Loucy (cell line): ENCODE measurements at regions not wholly inside any gene's neighbourhood (a gene's known extent, or its start where the extent isn't known, plus 50 kb on each side); places are given as distances from the start of the nearest gene placed in this dataset.

ENCODE experiments used
- H2AFZ ChIP-seq: fragments of 200-600 bp; sonication (generic); 2 replicates; pipeline ENCODE4 v1.6.0; 2016; ENCODE audit warnings: antibody characterized with exemption, mild to moderate bottlenecking, low read length, moderate library complexity
- H3F3A ChIP-seq: fragments of 200-600 bp; 2 replicates; pipeline ENCODE4 v1.6.0; 2016; ENCODE audit warnings: antibody characterized with exemption, low read depth, mild to moderate bottlenecking
- H3K27me3 ChIP-seq: fragments of 200-600 bp; sonication (generic); 2 replicates; pipeline ENCODE4 v1.6.1; 2014; ENCODE audit warnings: low read length, mild to moderate bottlenecking; ENCODE audit not compliant: insufficient read depth, poor library complexity, severe bottlenecking
- H3K36me3 ChIP-seq: fragments of 200-600 bp; sonication (generic); 2 replicates; pipeline ENCODE4 v1.6.1; 2016; ENCODE audit warnings: low read length; ENCODE audit not compliant: insufficient read depth
- H3K4me1 ChIP-seq: fragments of 200-600 bp; sonication (generic); 2 replicates; pipeline ENCODE4 v1.5.1; 2014; ENCODE audit warnings: low read length, mild to moderate bottlenecking; ENCODE audit not compliant: insufficient read depth, poor library complexity, severe bottlenecking
- H3K4me2 ChIP-seq: fragments of 200-600 bp; sonication (generic); 2 replicates; pipeline ENCODE4 v1.6.0; 2014; ENCODE audit warnings: antibody characterized with exemption, low read length, low read depth, mild to moderate bottlenecking; ENCODE audit not compliant: poor library complexity, severe bottlenecking
- H3K4me3 ChIP-seq: fragments of 200-600 bp; sonication (generic); 2 replicates; pipeline ENCODE4 v1.5.1; 2014; ENCODE audit warnings: low read length, mild to moderate bottlenecking, mixed read lengths; ENCODE audit not compliant: poor library complexity, severe bottlenecking
- H3K79me2 ChIP-seq: fragments of 200-600 bp; sonication (generic); 2 replicates; pipeline ENCODE4 v1.6.1; 2014; ENCODE audit warnings: low read length; ENCODE audit not compliant: insufficient read depth
- H3K9ac ChIP-seq: fragments of 200-600 bp; sonication (generic); 2 replicates; pipeline ENCODE4 v1.6.0; 2014; ENCODE audit warnings: mild to moderate bottlenecking, low read depth, low read length, moderate library complexity; ENCODE audit not compliant: poor library complexity, severe bottlenecking
- H3K9me2 ChIP-seq: fragments of 200-600 bp; sonication (generic); replicated peaks from 2 replicates; pipeline ENCODE4 v1.6.1; 2016; ENCODE audit warnings: low read depth, low read length, mixed read lengths
- H3K9me3 ChIP-seq: fragments of 200-600 bp; sonication (generic); 2 replicates; pipeline ENCODE4 v1.6.1; 2014; ENCODE audit warnings: mild to moderate bottlenecking, antibody characterized with exemption, low read length, low read depth; ENCODE audit not compliant: insufficient read depth
- H4K20me1 ChIP-seq: fragments of 200-600 bp; sonication (generic); 2 replicates; pipeline ENCODE4 v1.6.0; 2014; ENCODE audit warnings: antibody characterized with exemption, low read length, mild to moderate bottlenecking; ENCODE audit not compliant: insufficient read depth, poor library complexity, severe bottlenecking
- CTCF ChIP-seq: fragments of 200-600 bp; sonication (generic); conservative IDR thresholded peaks from 2 replicates; pipeline ENCODE4 v1.5.1; 2014; ENCODE audit warnings: mild to moderate bottlenecking, antibody characterized with exemption, low read length
- EZH2phosphoT487 ChIP-seq: fragments of 200-600 bp; IDR thresholded peaks from 2 replicates; pipeline ENCODE4 v1.6.1; 2018; ENCODE audit warnings: antibody characterized with exemption, mild to moderate bottlenecking, moderate library complexity, borderline replicate concordance

- no peaks in the 10 kb centered on the region for H3K36me3 ChIP-seq
- H3K9ac ChIP-seq = no peak overlapping the region
- H3K27me3 ChIP-seq = no peaks in the 10 kb centered on the region
- no peaks in the 10 kb centered on the region for H3F3A ChIP-seq
- TF ChIP-seq CTCF = no peak
- no peak for TF ChIP-seq EZH2phosphoT487
- H3K9me3 ChIP-seq = no peaks in the 10 kb centered on the region
- H3K79me2 ChIP-seq = no peaks in the 10 kb centered on the region
- no peak overlapping the region for H2AFZ ChIP-seq
- no peaks in the 10 kb centered on the region for H3K9me2 ChIP-seq
- H4K20me1 ChIP-seq = no peaks in the 10 kb centered on the region
- H3K4me1 ChIP-seq = no peaks in the 10 kb centered on the region
- H3K4me2 ChIP-seq = no peak overlapping the region
- H3K4me3 ChIP-seq = no peak overlapping the region
Measured at GRCh38 chr5:168204165-168204564, 87.3 kb upstream of the WWC1 start.

GRCh38 chr5:168207450-168208029, 83.9 kb upstream of the WWC1 start:
- H4K20me1 ChIP-seq = no peaks in the 10 kb centered on the region
- no peaks in the 10 kb centered on the region for H3K79me2 ChIP-seq
- no peaks in the 10 kb centered on the region for H3K27me3 ChIP-seq
- H3K9ac ChIP-seq = no peak overlapping the region
- no peak overlapping the region for H3K4me2 ChIP-seq
- no peaks in the 10 kb centered on the region for H3K9me3 ChIP-seq
- TF ChIP-seq CTCF = no peak
- TF ChIP-seq EZH2phosphoT487 = no peak
- H3K4me3 ChIP-seq = no peak overlapping the region
- H3K9me2 ChIP-seq = no peaks in the 10 kb centered on the region
- no peaks in the 10 kb centered on the region for H3K36me3 ChIP-seq
- H2AFZ ChIP-seq = no peak overlapping the region
- no peaks in the 10 kb centered on the region for H3F3A ChIP-seq
- H3K4me1 ChIP-seq = no peaks in the 10 kb centered on the region

- Histone ChIP-seq H3K79me2 (no peaks in the 10 kb centered on the region), H3K36me3 (no peaks in the 10 kb centered on the region), H3K9me3 (no peaks in the 10 kb centered on the region), H2AFZ (no peak overlapping the region), H3F3A (no peaks in the 10 kb centered on the region), H3K27me3 (no peaks in the 10 kb centered on the region), H3K4me2 (no peak overlapping the region), H3K4me3 (no peak overlapping the region), H4K20me1 (no peaks in the 10 kb centered on the region), H3K4me1 (no peaks in the 10 kb centered on the region), H3K9ac (no peak overlapping the region), H3K9me2 (no peaks in the 10 kb centered on the region)
- TF ChIP-seq CTCF (no peak), EZH2phosphoT487 (no peak)
Measured at GRCh38 chr5:168209244-168209995, 82.0 kb upstream of the WWC1 start.
